22Rv1 (cell line): ENCODE measurements at regions not wholly inside any gene's neighbourhood (a gene's known extent, or its start where the extent isn't known, plus 50 kb on each side); places are given as distances from the start of the nearest gene placed in this dataset.
"Not testable (repeated sequence)": the region's sequence is repeated elsewhere in the genome, so short reads cannot be mapped to it uniquely, and the experiment has no call there.

Experiments used
- H3K27ac ChIP-seq: fragments of 450-650 bp; 2 replicates; pipeline ENCODE4 v1.5.1; 2017
- ZFX ChIP-seq: fragments of 450-650 bp; IDR thresholded peaks from 2 replicates; pipeline ENCODE4 v1.6.1; 2017; ENCODE audit warnings: antibody characterized with exemption, borderline replicate concordance
- TF ChIP-seq, protein P1 (sequence below): fragments of 450-650 bp; IDR thresholded peaks from 2 replicates; pipeline ENCODE4 v1.5.1; 2017; ENCODE audit warnings: mild to moderate bottlenecking

DNA sequence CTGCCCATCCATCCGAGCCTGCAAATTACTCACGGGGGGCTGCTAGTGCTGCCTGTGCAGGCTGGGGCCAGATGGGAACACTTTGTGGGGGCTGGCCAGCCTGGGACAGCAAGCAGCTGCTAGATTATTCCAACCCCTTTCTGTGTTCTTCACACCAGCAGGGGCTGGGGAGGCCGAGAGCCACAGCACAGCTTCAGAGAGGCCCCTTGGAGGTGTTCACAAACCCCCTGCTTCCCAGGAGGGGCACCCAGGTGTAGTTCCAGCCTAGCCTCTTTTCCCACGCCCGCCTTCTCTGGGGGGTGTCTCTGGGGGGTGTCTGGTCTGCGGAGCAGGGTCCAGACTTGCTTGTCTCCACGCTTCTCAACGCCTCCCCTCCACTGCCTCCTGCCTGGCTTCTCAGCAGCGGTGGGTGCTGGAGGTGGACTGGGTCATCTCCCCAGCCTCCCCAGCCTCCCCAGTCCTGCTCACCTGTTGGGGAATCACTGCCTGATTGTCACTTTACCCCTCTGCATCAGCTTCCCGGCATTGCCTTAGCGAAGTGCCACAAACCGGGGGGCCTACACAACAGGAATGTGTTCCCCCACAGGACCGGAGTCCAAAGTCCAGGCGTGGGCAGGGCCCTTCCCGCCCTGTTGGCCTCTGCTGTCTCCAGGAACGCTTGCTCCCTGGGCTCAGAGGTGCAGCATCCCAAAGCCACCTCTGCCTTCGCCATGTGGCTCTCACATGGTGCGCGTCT lies 74.0 kb upstream of the EN2 start:
- no peak for TF ChIP-seq ZFX
- TF ChIP-seq, protein P1, sequence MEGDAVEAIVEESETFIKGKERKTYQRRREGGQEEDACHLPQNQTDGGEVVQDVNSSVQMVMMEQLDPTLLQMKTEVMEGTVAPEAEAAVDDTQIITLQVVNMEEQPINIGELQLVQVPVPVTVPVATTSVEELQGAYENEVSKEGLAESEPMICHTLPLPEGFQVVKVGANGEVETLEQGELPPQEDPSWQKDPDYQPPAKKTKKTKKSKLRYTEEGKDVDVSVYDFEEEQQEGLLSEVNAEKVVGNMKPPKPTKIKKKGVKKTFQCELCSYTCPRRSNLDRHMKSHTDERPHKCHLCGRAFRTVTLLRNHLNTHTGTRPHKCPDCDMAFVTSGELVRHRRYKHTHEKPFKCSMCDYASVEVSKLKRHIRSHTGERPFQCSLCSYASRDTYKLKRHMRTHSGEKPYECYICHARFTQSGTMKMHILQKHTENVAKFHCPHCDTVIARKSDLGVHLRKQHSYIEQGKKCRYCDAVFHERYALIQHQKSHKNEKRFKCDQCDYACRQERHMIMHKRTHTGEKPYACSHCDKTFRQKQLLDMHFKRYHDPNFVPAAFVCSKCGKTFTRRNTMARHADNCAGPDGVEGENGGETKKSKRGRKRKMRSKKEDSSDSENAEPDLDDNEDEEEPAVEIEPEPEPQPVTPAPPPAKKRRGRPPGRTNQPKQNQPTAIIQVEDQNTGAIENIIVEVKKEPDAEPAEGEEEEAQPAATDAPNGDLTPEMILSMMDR: no peak

DNA sequence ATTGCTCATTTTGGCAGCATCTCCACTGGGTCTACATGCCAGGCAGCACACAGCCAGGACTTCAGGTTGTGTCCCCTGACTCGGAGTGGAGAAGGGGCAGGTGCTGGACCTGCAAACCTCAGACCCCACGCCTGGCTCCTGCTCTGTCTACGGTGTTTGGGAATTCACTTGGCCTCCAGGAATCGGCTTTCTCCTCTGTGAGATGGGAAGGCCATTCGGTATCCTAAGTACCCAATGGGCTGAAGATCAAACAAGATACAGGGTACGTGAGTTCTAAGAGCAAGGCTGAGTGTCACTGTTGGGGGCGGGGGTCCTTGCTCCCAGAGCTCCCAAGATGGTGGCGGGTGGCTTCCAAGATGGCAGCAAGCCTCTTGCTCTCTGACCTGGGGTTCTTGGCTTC lies 73.2 kb upstream of the EN2 start:
- no peak for TF ChIP-seq ZFX
- H3K27ac ChIP-seq: no peak overlapping the region

More for the DNA sequence above, 74.0 kb upstream of the EN2 start:
- H3K27ac ChIP-seq: no peak overlapping the region

DNA sequence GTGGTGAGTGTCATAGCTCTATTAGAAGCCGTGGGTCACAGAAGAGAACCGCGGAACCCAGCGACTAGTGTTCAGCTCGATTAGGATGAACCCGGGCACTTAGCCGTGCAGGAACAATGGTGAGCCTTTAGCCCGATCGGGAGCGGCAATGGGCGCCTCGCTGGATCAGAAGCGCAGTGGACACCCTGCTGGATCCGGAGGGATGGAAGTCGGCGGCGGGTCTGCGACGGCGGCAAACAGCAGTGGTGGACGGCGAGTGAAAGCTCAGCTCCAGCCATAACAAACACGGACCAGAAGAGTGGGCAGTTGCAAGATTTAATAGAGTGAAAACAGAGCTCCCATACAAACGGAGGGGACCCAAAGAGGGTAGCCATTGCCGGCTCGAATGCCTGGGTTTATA lies 72.7 kb upstream of the EN2 start:
- H3K27ac ChIP-seq: not testable (repeated sequence)

DNA sequence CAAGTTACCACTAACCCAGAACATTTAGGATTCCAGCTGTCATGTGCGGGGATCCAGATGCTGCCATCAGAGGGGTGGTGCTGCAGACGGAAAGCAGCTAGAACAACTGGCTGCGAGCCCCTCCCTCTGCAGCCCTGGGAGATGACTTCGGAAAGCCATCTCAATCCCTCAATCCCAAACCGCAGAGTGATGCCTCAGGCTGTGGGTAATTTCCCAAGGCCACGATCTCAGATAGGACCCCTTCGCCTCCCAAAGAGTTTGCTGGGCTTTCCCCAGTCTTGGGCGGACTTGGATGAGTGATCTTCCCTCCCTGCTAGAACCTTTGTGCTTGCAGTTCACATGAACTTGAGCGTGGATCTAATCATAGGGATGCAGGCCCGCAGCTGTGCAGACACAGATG lies 71.3 kb upstream of the EN2 start:
- H3K27ac ChIP-seq: no peak overlapping the region
- no peak for TF ChIP-seq ZFX
- TF ChIP-seq, protein P1: no peak

DNA sequence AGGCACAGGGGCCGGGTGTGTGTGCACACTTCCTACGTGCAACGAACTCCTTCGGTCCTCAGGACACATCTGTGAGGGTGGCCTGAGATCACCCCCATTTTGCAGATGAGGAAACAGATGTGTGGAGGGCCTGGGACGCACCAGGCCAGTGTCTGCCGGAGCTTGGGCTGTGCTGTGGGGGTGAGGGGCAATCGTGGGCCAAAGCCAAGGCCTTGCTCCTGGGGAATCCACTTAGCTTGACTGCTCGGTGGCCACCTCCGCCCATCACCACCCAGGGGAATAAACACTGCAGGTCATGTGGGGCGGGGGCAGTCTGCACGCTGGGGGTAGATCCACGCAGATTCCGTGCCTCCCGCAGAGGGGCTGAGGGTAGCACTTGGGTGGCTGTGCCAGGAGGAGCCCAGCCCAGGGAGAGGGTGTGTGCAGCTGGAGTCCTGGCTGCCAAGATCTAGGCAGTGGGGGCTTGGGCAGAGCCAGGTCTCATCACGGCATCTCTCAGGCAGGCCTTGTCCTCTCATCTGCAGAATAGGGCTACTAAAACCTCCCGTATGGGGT lies 70.8 kb upstream of the EN2 start:
- H3K27ac ChIP-seq: no peak overlapping the region
- no peak for TF ChIP-seq ZFX
- TF ChIP-seq, protein P1: no peak

DNA sequence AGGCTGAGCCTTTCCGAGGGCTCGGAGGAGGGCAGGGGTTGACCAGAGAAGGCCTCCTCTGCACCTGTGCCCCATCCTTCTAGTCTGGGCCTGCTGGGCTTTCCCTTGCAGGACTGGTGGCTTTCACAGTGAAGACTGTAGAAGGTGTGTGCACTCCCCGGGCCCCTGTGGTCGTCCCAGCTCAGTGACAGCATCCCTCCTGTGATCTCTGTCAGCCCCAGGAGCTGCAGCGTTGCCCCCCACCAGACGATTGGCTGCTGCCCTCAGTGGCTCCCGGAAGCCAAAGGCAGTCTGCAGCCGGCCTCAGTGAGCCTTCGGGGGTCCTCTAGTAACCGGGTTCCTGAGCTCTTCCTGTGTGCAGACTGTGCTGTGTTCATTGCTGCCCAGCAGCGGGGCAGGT lies 69.4 kb upstream of the EN2 start:
- TF ChIP-seq, protein P1: no peak
- TF ChIP-seq ZFX: no peak
- H3K27ac ChIP-seq: no peak overlapping the region

DNA sequence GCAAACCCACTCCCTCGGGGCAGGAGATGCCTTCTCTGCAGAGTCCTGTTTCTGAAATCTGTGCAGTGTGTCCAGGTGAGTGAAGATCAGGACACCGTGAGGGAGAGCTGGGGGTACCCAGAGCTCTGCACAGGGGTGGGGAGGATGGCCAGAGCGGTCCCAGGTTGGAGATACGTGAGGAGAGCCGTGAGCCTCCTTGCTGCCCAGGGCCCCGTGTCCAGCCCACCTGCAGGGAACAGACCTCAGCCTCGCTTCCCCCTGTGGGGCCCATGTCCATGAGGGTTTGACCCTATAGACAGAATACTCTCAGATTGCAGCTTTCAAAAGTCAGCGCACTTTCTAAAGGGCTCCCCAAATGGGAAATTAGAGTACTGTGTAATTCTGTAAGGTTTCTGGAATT lies 66.5 kb upstream of the EN2 start:
- no peak overlapping the region for H3K27ac ChIP-seq
- no peak for TF ChIP-seq ZFX
- TF ChIP-seq, protein P1: no peak

DNA sequence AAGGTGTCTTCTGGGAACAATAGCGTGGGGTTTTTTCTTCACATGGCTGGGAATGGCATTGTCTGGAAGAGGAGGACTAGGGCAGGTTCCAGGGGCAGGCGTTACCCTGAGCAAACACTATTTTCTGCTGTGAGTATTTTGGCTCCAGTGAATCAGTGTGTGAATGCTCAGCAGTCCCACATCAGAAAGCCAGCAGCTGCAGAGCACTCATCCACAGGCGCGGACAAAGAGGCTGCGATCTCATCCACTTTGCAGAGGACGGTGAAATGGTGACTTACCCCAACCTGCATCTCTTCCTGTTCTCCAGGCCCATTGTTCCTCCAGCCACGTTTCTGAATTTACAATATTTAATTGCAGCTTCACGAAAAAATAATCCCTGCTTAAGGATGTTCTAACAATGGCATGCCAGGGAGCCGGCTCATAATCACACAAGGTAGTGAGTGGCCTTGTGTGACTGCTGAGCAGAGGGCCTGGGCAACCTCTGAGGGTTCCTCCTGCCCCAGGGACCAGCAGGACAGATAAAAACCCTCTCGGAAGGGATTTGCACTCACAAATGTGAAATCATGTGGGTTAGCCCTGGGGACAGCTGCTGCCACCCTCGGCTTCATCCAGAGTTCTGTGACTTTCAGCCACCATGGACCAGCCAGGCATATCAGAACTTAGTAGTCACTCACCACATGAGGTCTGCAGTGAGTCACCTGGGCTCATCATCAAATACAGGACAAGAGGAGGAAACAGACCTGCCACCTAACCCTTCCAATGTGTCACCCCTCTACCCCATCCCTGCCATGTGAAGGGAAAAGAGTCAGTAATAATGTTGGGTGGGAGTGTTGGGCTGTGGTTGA lies 65.0 kb upstream of the EN2 start:
- no peak overlapping the region for H3K27ac ChIP-seq
- TF ChIP-seq, protein P1: no peak
- no peak for TF ChIP-seq ZFX
